ENCODE measurements at regions not wholly inside any gene's neighbourhood (a gene's known extent, or its start where the extent isn't known, plus 50 kb on each side); places are given as distances from the start of the nearest gene placed in this dataset.

- ATAC-seq (no peak), DNase-seq (ENCODE audit: low read depth, low spot score) (no peak)
- in situ Hi-C loops (cut with HindIII; ENCODE audit: low pct_unique_long_range_greater_than_20kb, low sequenced_read_pairs), result no loop called here
- Histone ChIP-seq H3K27me3 (ENCODE audit: control insufficient read depth, insufficient read depth, low read length) (no peaks in the 10 kb centered on the region), H3K9me3 (ENCODE audit: control insufficient read depth, insufficient read depth, low read depth, low read length) (no peaks in the 10 kb centered on the region), H3K4me1 (ENCODE audit: control insufficient read depth, insufficient read depth, low read length) (no peaks in the 10 kb centered on the region), H3K27ac (ENCODE audit: low read length) (no peak overlapping the region), H3K4me3 (ENCODE audit: low read depth in 2 of 2, low read length in 2 of 2) (no peak overlapping the region), H3K36me3 (ENCODE audit: control insufficient read depth, insufficient read depth, low read length) (no peaks in the 10 kb centered on the region)
- POLR2A ChIA-PET, result no interaction called here
- TF ChIP-seq TCF7L2 (IDR thresholded peaks at IDR 0.05; ENCODE audit: low read depth, low read length), result no peak
- TF ChIP-seq SIN3A (IDR thresholded peaks at IDR 0.05; ENCODE audit: borderline replicate concordance, insufficient read depth, low read depth, low read length), result no peak
- no peak for TF ChIP-seq REST (IDR thresholded peaks at IDR 0.05; ENCODE audit: insufficient read depth in 1 of 2, low read depth in 2 of 2, low read length in 1 of 2)
- TF ChIP-seq POLR2AphosphoS5 (IDR thresholded peaks at IDR 0.05; ENCODE audit: low read depth, low read length), result no peak
- no peak for TF ChIP-seq CTCF (IDR thresholded peaks at IDR 0.05)
- no TSS peak for BruUV-seq (replicated peaks)
- intact Hi-C loops (cut with micrococcal nuclease; ENCODE audit: unreplicated experiment), result no loop called here
- CTCF ChIA-PET, result no interaction called here
Measured at GRCh38 chr14:82537831-82538230, 1004.2 kb upstream of the SEL1L start.

GRCh38 chr14:82546401-82546800 is 1012.7 kb upstream of the SEL1L start:
- in situ Hi-C loops (cut with HindIII; ENCODE audit: low pct_unique_long_range_greater_than_20kb, low sequenced_read_pairs), result no loop called here
- BruUV-seq (replicated peaks), result no TSS peak
- DNase-seq (ENCODE audit: low read depth, low spot score), result no peak
- no peak overlapping the region for H3K4me3 ChIP-seq (ENCODE audit: low read depth in 2 of 2, low read length in 2 of 2)
- no peaks in the 10 kb centered on the region for H3K4me1 ChIP-seq (ENCODE audit: control insufficient read depth, insufficient read depth, low read length)
- no peak overlapping the region for H3K27ac ChIP-seq (ENCODE audit: low read length)
- no peaks in the 10 kb centered on the region for H3K9me3 ChIP-seq (ENCODE audit: control insufficient read depth, insufficient read depth, low read depth, low read length)
- CTCF ChIA-PET, result no interaction called here
- no peak for ATAC-seq
- intact Hi-C loops (cut with micrococcal nuclease; ENCODE audit: unreplicated experiment), result no loop called here
- TF ChIP-seq TCF7L2 (IDR thresholded peaks at IDR 0.05; ENCODE audit: low read depth, low read length), result no peak
- TF ChIP-seq CTCF (IDR thresholded peaks at IDR 0.05), result no peak
- no peaks in the 10 kb centered on the region for H3K36me3 ChIP-seq (ENCODE audit: control insufficient read depth, insufficient read depth, low read length)
- H3K27me3 ChIP-seq (ENCODE audit: control insufficient read depth, insufficient read depth, low read length), result no peaks in the 10 kb centered on the region
- POLR2A ChIA-PET, result no interaction called here
